ENCODE measurements at regions not wholly inside any gene's neighbourhood (a gene's known extent, or its start where the extent isn't known, plus 50 kb on each side); places are given as distances from the start of the nearest gene placed in this dataset.

DNA sequence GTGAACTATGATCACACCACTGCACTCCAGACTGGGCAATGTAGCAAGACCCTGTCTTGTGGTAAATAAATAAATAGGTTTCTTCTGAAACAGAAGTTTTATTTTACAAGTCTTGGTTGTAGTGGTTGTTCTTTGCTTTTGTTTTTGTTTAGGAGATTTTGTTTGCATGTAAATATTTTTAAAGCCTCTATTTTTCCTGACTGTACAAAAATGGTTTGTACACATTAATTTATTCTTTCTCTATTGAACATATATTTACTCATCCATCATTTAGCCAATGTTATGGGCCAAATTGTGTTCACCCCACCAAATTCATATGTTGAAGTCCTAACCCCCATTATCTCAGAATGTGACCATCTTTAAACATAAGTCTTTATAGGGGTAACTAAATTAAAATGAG, 580.1 kb downstream of the EPHA4 start:
- H3K4me2 ChIP-seq (ENCODE audit: low read depth, low read length), result no peak overlapping the region
- H4K20me1 ChIP-seq (ENCODE audit: insufficient read depth, low read length), result no peaks in the 10 kb centered on the region
- H3K4me3 ChIP-seq (replicated peaks in 1 of 3; ENCODE audit: insufficient read depth in 1 of 3, low read depth in 2 of 3, low read length in 3 of 3), result no peak overlapping the region
- no peaks in the 10 kb centered on the region for H3K4me1 ChIP-seq (ENCODE audit: insufficient read depth, low read length)
- no peak overlapping the region for H3K27ac ChIP-seq (ENCODE audit: extremely low read length, insufficient read depth, low read length)
- ChIA-PET CTCF (ENCODE audit: low intra/inter-chr PET ratio, low total read pairs) (no interaction called here), POLR2A (no interaction called here)
- no peaks in the 10 kb centered on the region for H3K79me2 ChIP-seq (ENCODE audit: insufficient read depth, low read length)
- ATAC-seq (no peak), FAIRE-seq (no peak), DNase-seq (ENCODE audit: low spot score) (no peak)
- H3K9me3 ChIP-seq (ENCODE audit: low read length), result no peaks in the 10 kb centered on the region
- H3K9ac ChIP-seq (ENCODE audit: insufficient read depth, low read depth, low read length), result no peak overlapping the region
- no peaks in the 10 kb centered on the region for H3K27me3 ChIP-seq (ENCODE audit: control insufficient read depth in 1 of 2, insufficient read depth in 2 of 2, low read length in 2 of 2)
- no peaks in the 10 kb centered on the region for H3K36me3 ChIP-seq (replicated peaks in 1 of 2; ENCODE audit: control insufficient read depth in 1 of 2, insufficient read depth in 2 of 2, low read length in 2 of 2)
- TF ChIP-seq DMTF1 (CRISPR knock-in tag; IDR thresholded peaks at IDR 0.05) (no peak), HNF1B (CRISPR knock-in tag; IDR thresholded peaks at IDR 0.05) (no peak), MAFF (IDR thresholded peaks at IDR 0.05; ENCODE audit: low read depth, low read length) (peak; percentile 97), TRAFD1 (CRISPR knock-in tag; IDR thresholded peaks at IDR 0.05; ENCODE audit: borderline replicate concordance) (no peak), JUN (CRISPR knock-in tag; IDR thresholded peaks at IDR 0.05) (no peak), YEATS2 (CRISPR knock-in tag; IDR thresholded peaks at IDR 0.05; ENCODE audit: borderline replicate concordance) (no peak), MAFK (conservative IDR thresholded peaks at IDR 0.05 in 1 of 2, IDR thresholded peaks at IDR 0.05 in 1 of 2; ENCODE audit: low read length in 2 of 2) (peak; percentile 95 to 99)
- in situ Hi-C loops (cut with HindIII; ENCODE audit: extremely low pct_ligation_motif_present, low pct_unique_long_range_greater_than_20kb), result no loop called here
- intact Hi-C loops (cut with micrococcal nuclease; ENCODE audit: unreplicated experiment), result no loop called here
- no TSS peak for BruUV-seq (replicated peaks)
- H2AFZ ChIP-seq (ENCODE audit: low read length), result no peak overlapping the region
